DOHH2 (cell line): ENCODE measurements at regions not wholly inside any gene's neighbourhood (a gene's known extent, or its start where the extent isn't known, plus 50 kb on each side); places are given as distances from the start of the nearest gene placed in this dataset.

ENCODE experiments used
- H3F3A ChIP-seq: fragments of 200-600 bp; sonication (generic), shearing (Covaris generic); 2 replicates; pipeline ENCODE4 v1.6.0; 2016; ENCODE audit warnings: antibody characterized with exemption, mild to moderate bottlenecking; ENCODE audit not compliant: control insufficient read depth, insufficient read depth
- H3K27ac ChIP-seq: fragments of 200-600 bp; sonication (generic); 2 replicates; pipeline ENCODE4 v1.5.1; 2014; ENCODE audit warnings: low read depth, mild to moderate bottlenecking, low read length, moderate library complexity
- H3K27me3 ChIP-seq: fragments of 200-600 bp; sonication (generic); 2 replicates; pipeline ENCODE4 v1.6.1; 2014; ENCODE audit warnings: mild to moderate bottlenecking, low read length, mixed read lengths; ENCODE audit not compliant: control insufficient read depth
- H3K36me3 ChIP-seq: fragments of 200-600 bp; sonication (generic); 2 replicates; pipeline ENCODE4 v1.6.1; 2014; ENCODE audit warnings: mild to moderate bottlenecking, low read length, moderate library complexity, mixed read lengths; ENCODE audit not compliant: control insufficient read depth
- H3K4me1 ChIP-seq: fragments of 200-600 bp; sonication (generic); 2 replicates; pipeline ENCODE4 v1.6.1; 2014; ENCODE audit warnings: mild to moderate bottlenecking, low read length, mixed read lengths; ENCODE audit not compliant: control insufficient read depth
- H3K4me2 ChIP-seq: fragments of 200-600 bp; sonication (generic); 2 replicates; pipeline ENCODE4 v1.6.0; 2014; ENCODE audit warnings: mild to moderate bottlenecking, low read length, moderate library complexity
- H3K4me3 ChIP-seq: fragments of 200-600 bp; sonication (generic); 2 replicates; pipeline ENCODE4 v1.5.1; 2014; ENCODE audit warnings: mild to moderate bottlenecking, low read length, mixed read lengths
- H3K79me2 ChIP-seq: fragments of 200-600 bp; sonication (generic); 2 replicates; pipeline ENCODE4 v1.6.1; 2014; ENCODE audit warnings: mild to moderate bottlenecking, low read length, mixed read lengths; ENCODE audit not compliant: control insufficient read depth
- H3K9me2 ChIP-seq: fragments of 200-600 bp; sonication (generic); replicated peaks from 2 replicates; pipeline ENCODE4 v1.6.1; 2014; ENCODE audit warnings: mild to moderate bottlenecking, low read length, mixed read lengths; ENCODE audit not compliant: control insufficient read depth
- H3K9me3 ChIP-seq: fragments of 200-600 bp; sonication (generic); 2 replicates; pipeline ENCODE4 v1.6.1; 2014; ENCODE audit warnings: antibody characterized with exemption, low read length, mixed read lengths; ENCODE audit not compliant: control insufficient read depth, insufficient read depth
- H4K20me1 ChIP-seq: fragments of 200-600 bp; sonication (generic); 2 replicates; pipeline ENCODE4 v1.6.0; 2014; ENCODE audit warnings: low read depth, mild to moderate bottlenecking, antibody characterized with exemption, low read length, moderate library complexity; ENCODE audit not compliant: control insufficient read depth, insufficient read depth
- CTCF ChIP-seq: fragments of 200-600 bp; sonication (generic); IDR thresholded peaks from one replicate; pipeline ENCODE4 v1.5.1; 2014; ENCODE audit warnings: antibody characterized with exemption, mild to moderate bottlenecking, low read depth, low read length; ENCODE audit not compliant: poor library complexity, severe bottlenecking
- EZH2phosphoT487 ChIP-seq: fragments of 200-600 bp; sonication (generic); IDR thresholded peaks from 2 replicates; pipeline ENCODE4 v1.6.1; 2017; ENCODE audit warnings: borderline replicate concordance, mild to moderate bottlenecking, antibody characterized with exemption, low read length, moderate library complexity, mixed read lengths

- H3K27me3 ChIP-seq, result no peaks in the 10 kb centered on the region
- H3K9me2 ChIP-seq, result no peaks in the 10 kb centered on the region
- H4K20me1 ChIP-seq, result no peaks in the 10 kb centered on the region
- no peaks in the 10 kb centered on the region for H3K36me3 ChIP-seq
- H3K4me1 ChIP-seq, result 0 out of 2 replicates have a peak, but pooled peaks cover 5% of the 10 kb centered on the region
- no peak for TF ChIP-seq CTCF
- no peak for TF ChIP-seq EZH2phosphoT487
- H3F3A ChIP-seq, result no peaks in the 10 kb centered on the region
- H3K9me3 ChIP-seq, result no peaks in the 10 kb centered on the region
- H3K79me2 ChIP-seq, result no peaks in the 10 kb centered on the region
- H3K4me3 ChIP-seq, result no peak overlapping the region
- no peak overlapping the region for H3K27ac ChIP-seq
- no peak overlapping the region for H3K4me2 ChIP-seq
Observed at GRCh38 chr2:16317211-16317830, 348.3 kb downstream of the CYRIA start.

GRCh38 chr2:16316456-16317210 lies 349.0 kb downstream of the CYRIA start:
- Histone ChIP-seq H3K27me3 (no peaks in the 10 kb centered on the region), H3K4me3 (no peak overlapping the region), H3K36me3 (no peaks in the 10 kb centered on the region), H3F3A (no peaks in the 10 kb centered on the region), H3K4me2 (no peak overlapping the region), H3K4me1 (0 out of 2 replicates have a peak, but pooled peaks cover 5% of the 10 kb centered on the region), H3K9me2 (no peaks in the 10 kb centered on the region), H4K20me1 (no peaks in the 10 kb centered on the region), H3K9me3 (no peaks in the 10 kb centered on the region), H3K79me2 (no peaks in the 10 kb centered on the region), H3K27ac (no peak overlapping the region)
- TF ChIP-seq EZH2phosphoT487, result no peak
- TF ChIP-seq CTCF, result no peak

GRCh38 chr2:16315908-16316307 lies 349.7 kb downstream of the CYRIA start:
- Histone ChIP-seq H3F3A (no peaks in the 10 kb centered on the region), H4K20me1 (no peaks in the 10 kb centered on the region), H3K27ac (no peak overlapping the region), H3K4me3 (no peak overlapping the region), H3K79me2 (no peaks in the 10 kb centered on the region), H3K9me2 (no peaks in the 10 kb centered on the region), H3K4me2 (no peak overlapping the region), H3K4me1 (0 out of 2 replicates have a peak, but pooled peaks cover 5% of the 10 kb centered on the region), H3K9me3 (no peaks in the 10 kb centered on the region), H3K27me3 (no peaks in the 10 kb centered on the region), H3K36me3 (no peaks in the 10 kb centered on the region)
- TF ChIP-seq EZH2phosphoT487 (no peak), CTCF (no peak)
